ENCODE measurements at regions not wholly inside any gene's neighbourhood (a gene's known extent, or its start where the extent isn't known, plus 50 kb on each side); places are given as distances from the start of the nearest gene placed in this dataset.

GRCh38 chr3:22231061-22231460 is 480.1 kb upstream of the ZNF385D start:
- H3K4me3 ChIP-seq (ENCODE audit: low read depth, low read length), result no peak overlapping the region
- H3K36me3 ChIP-seq (ENCODE audit: control insufficient read depth, insufficient read depth, low read length), result no peaks in the 10 kb centered on the region
- no peaks in the 10 kb centered on the region for H3K27me3 ChIP-seq (replicated peaks; ENCODE audit: control insufficient read depth, insufficient read depth, low read length)
- no peaks in the 10 kb centered on the region for H3K4me1 ChIP-seq
- no peak for TF ChIP-seq CTCF (IDR thresholded peaks at IDR 0.05; ENCODE audit: insufficient read depth in 1 of 2, low read depth in 1 of 2, low read length in 1 of 2, severe bottlenecking in 1 of 2, unreplicated experiment in 1 of 2)
- DNase-seq, result no peak
- H3K4me3 Mint-ChIP-seq (ENCODE audit: unreplicated experiment), result no peak overlapping the region
- POLR2A ChIA-PET, result no interaction called here
- no peaks in the 10 kb centered on the region for H3K9me3 ChIP-seq
- CTCF ChIA-PET, result no interaction called here
- no peaks in the 10 kb centered on the region for H3K9me3 Mint-ChIP-seq (ENCODE audit: unreplicated experiment)
- no TSS peak for BruUV-seq (replicated peaks)
- intact Hi-C loops (cut with micrococcal nuclease; ENCODE audit: unreplicated experiment), result no loop called here
- H3K36me3 Mint-ChIP-seq (ENCODE audit: insufficient read depth, unreplicated experiment), result no peaks in the 10 kb centered on the region
- H3K27ac Mint-ChIP-seq (ENCODE audit: unreplicated experiment), result no peak overlapping the region
- no peaks in the 10 kb centered on the region for H3K27me3 Mint-ChIP-seq (ENCODE audit: insufficient read depth, unreplicated experiment)
- no peaks in the 10 kb centered on the region for H3K4me1 Mint-ChIP-seq (ENCODE audit: low read depth, unreplicated experiment)

GRCh38 chr3:22236490-22237270 is 485.7 kb upstream of the ZNF385D start:
- ChIA-PET POLR2A (no interaction called here), CTCF (no interaction called here)
- no peaks in the 10 kb centered on the region for H3K36me3 Mint-ChIP-seq (ENCODE audit: insufficient read depth, unreplicated experiment)
- Histone ChIP-seq H3K27me3 (replicated peaks; ENCODE audit: control insufficient read depth, insufficient read depth, low read length) (no peaks in the 10 kb centered on the region), H3K9me3 (no peaks in the 10 kb centered on the region), H3K4me1 (no peaks in the 10 kb centered on the region), H3K36me3 (ENCODE audit: control insufficient read depth, insufficient read depth, low read length) (no peaks in the 10 kb centered on the region), H3K4me3 (ENCODE audit: low read depth, low read length) (no peak overlapping the region)
- no peaks in the 10 kb centered on the region for H3K27me3 Mint-ChIP-seq (ENCODE audit: insufficient read depth, unreplicated experiment)
- BruUV-seq (replicated peaks), result no TSS peak
- no peak for TF ChIP-seq CTCF (IDR thresholded peaks at IDR 0.05; ENCODE audit: insufficient read depth in 1 of 2, low read depth in 1 of 2, low read length in 1 of 2, severe bottlenecking in 1 of 2, unreplicated experiment in 1 of 2)
- DNase-seq, result no peak
- no peak overlapping the region for H3K27ac Mint-ChIP-seq (ENCODE audit: unreplicated experiment)
- H3K4me3 Mint-ChIP-seq (ENCODE audit: unreplicated experiment), result no peak overlapping the region
- intact Hi-C loops (cut with micrococcal nuclease; ENCODE audit: unreplicated experiment), result no loop called here
- no peaks in the 10 kb centered on the region for H3K4me1 Mint-ChIP-seq (ENCODE audit: low read depth, unreplicated experiment)
- H3K9me3 Mint-ChIP-seq (ENCODE audit: unreplicated experiment), result no peaks in the 10 kb centered on the region

- no peaks in the 10 kb centered on the region for H3K9me3 Mint-ChIP-seq (ENCODE audit: unreplicated experiment)
- no peak for DNase-seq
- Histone ChIP-seq H3K36me3 (ENCODE audit: control insufficient read depth, insufficient read depth, low read length) (no peaks in the 10 kb centered on the region), H3K4me3 (ENCODE audit: low read depth, low read length) (no peak overlapping the region), H3K9me3 (no peaks in the 10 kb centered on the region), H3K4me1 (no peaks in the 10 kb centered on the region), H3K27me3 (replicated peaks; ENCODE audit: control insufficient read depth, insufficient read depth, low read length) (no peaks in the 10 kb centered on the region)
- no peaks in the 10 kb centered on the region for H3K36me3 Mint-ChIP-seq (ENCODE audit: insufficient read depth, unreplicated experiment)
- POLR2A ChIA-PET, result no interaction called here
- BruUV-seq (replicated peaks), result no TSS peak
- no peak for TF ChIP-seq CTCF (IDR thresholded peaks at IDR 0.05; ENCODE audit: insufficient read depth in 1 of 2, low read depth in 1 of 2, low read length in 1 of 2, severe bottlenecking in 1 of 2, unreplicated experiment in 1 of 2)
- H3K27me3 Mint-ChIP-seq (ENCODE audit: insufficient read depth, unreplicated experiment), result no peaks in the 10 kb centered on the region
- CTCF ChIA-PET, result no interaction called here
- no peak overlapping the region for H3K27ac Mint-ChIP-seq (ENCODE audit: unreplicated experiment)
- no peaks in the 10 kb centered on the region for H3K4me1 Mint-ChIP-seq (ENCODE audit: low read depth, unreplicated experiment)
- intact Hi-C loops (cut with micrococcal nuclease; ENCODE audit: unreplicated experiment), result no loop called here
- no peak overlapping the region for H3K4me3 Mint-ChIP-seq (ENCODE audit: unreplicated experiment)
These were observed 488.0 kb upstream of the ZNF385D start for GRCh38 chr3:22239011-22239410.

Data from Caco-2 (cell line).